Breast epithelium (tissue), 4 donors: ENCODE measurements at regions not wholly inside any gene's neighbourhood (a gene's known extent, or its start where the extent isn't known, plus 50 kb on each side); places are given as distances from the start of the nearest gene placed in this dataset.

ENCODE experiments used
- DNase-seq, 2 donors: peaks; one replicate each; pipeline ENCODE4 v3.0.0-alpha.2; 2019; ENCODE audit warnings: low spot score in 2 of 2
- H3K27ac ChIP-seq, 2 donors: fragments of 200-600 bp; sonication (generic) in 1 of 2; one replicate each; pipeline ENCODE4 v1.5.1; 2016 to 2019; ENCODE audit warnings: mild to moderate bottlenecking in 1 of 2
- H3K27me3 ChIP-seq, 2 donors: fragments of 200-600 bp; sonication (generic) in 1 of 2; one replicate each; pipeline versions ENCODE4 v1.5.1 to v1.6.0; 2017 to 2019; ENCODE audit warnings: control low read depth in 1 of 2, mild to moderate bottlenecking in 1 of 2
- H3K36me3 ChIP-seq: fragments of 200-600 bp; one replicate; pipeline ENCODE4 v1.5.1; 2019
- H3K4me1 ChIP-seq, 2 donors: fragments of 200-600 bp; sonication (generic); one replicate each; pipeline ENCODE4 v1.5.1; 2016 to 2019; ENCODE audit warnings: control low read depth in 1 of 2
- H3K4me3 ChIP-seq, 3 donors: fragments of 200-600 bp; sonication (generic); 1 replicate in 2 of 3; 2 replicates in 1 of 3; pipeline ENCODE4 v1.5.1; 2016 to 2019; ENCODE audit warnings: mild to moderate bottlenecking in 3 of 3, moderate library complexity in 2 of 3
- H3K9me3 ChIP-seq, 2 donors: fragments of 200-600 bp; sonication (generic) in 1 of 2; one replicate each; pipeline ENCODE4 v1.5.1; 2016 to 2019; ENCODE audit warnings: control low read depth in 1 of 2
- CTCF ChIP-seq, 3 donors: fragments of 450-650 bp; IDR thresholded peaks; one replicate each; pipeline ENCODE4 v1.5.1; 2016 to 2017; ENCODE audit warnings: antibody characterized with exemption in 3 of 3, mild to moderate bottlenecking in 3 of 3, moderate library complexity in 3 of 3
- POLR2A ChIP-seq: fragments of 450-650 bp; IDR thresholded peaks from one replicate; pipeline ENCODE4 v1.6.1; 2016; ENCODE audit warnings: antibody characterized with exemption, mild to moderate bottlenecking, moderate library complexity
- POLR2AphosphoS5 ChIP-seq, 3 donors: sonication (generic); formaldehyde crosslinking; IDR thresholded peaks; one replicate each; pipeline ENCODE4 v1.6.1; 2017; ENCODE audit warnings: antibody characterized with exemption in 3 of 3
- intact Hi-C: fragments of 100-400 bp; cut with DNase I; formaldehyde crosslinking; loops from one replicate; pipeline ENCODE4 v1.15.1; 2023; ENCODE audit warnings: low total_unique reads

GRCh38 chr20:48281501-48281900 lies 496.2 kb upstream of the SULF2 start:
- H3K36me3 ChIP-seq: no peaks in the 10 kb centered on the region
- TF ChIP-seq CTCF (IDR thresholded peaks at IDR 0.05) (no peak), POLR2A (no peak), POLR2AphosphoS5 (IDR thresholded peaks at IDR 0.05) (no peak)
- H3K4me1 ChIP-seq: no peaks in the 10 kb centered on the region
- H3K27me3 ChIP-seq: no peaks in the 10 kb centered on the region
- H3K27ac ChIP-seq: no peak overlapping the region
- no peaks in the 10 kb centered on the region for H3K9me3 ChIP-seq
- intact Hi-C loops: no loop called here
- DNase-seq: no peak
- H3K4me3 ChIP-seq: no peak overlapping the region

GRCh38 chr20:48278961-48279481 lies 493.7 kb upstream of the SULF2 start:
- Histone ChIP-seq H3K4me1 (no peaks in the 10 kb centered on the region), H3K9me3 (no peaks in the 10 kb centered on the region), H3K36me3 (no peaks in the 10 kb centered on the region), H3K4me3 (no peak overlapping the region), H3K27me3 (no peaks in the 10 kb centered on the region), H3K27ac (no peak overlapping the region)
- TF ChIP-seq POLR2AphosphoS5 (IDR thresholded peaks at IDR 0.05) (no peak), CTCF (IDR thresholded peaks at IDR 0.05) (no peak), POLR2A (no peak)
- no peak for DNase-seq
- intact Hi-C loops: no loop called here

- H3K4me3 ChIP-seq: no peak overlapping the region
- DNase-seq: no peak
- no peaks in the 10 kb centered on the region for H3K4me1 ChIP-seq
- no peak overlapping the region for H3K27ac ChIP-seq
- H3K36me3 ChIP-seq: no peaks in the 10 kb centered on the region
- no peak for TF ChIP-seq CTCF (IDR thresholded peaks at IDR 0.05)
- TF ChIP-seq POLR2AphosphoS5 (IDR thresholded peaks at IDR 0.05): no peak
- TF ChIP-seq POLR2A: no peak
- H3K27me3 ChIP-seq: no peaks in the 10 kb centered on the region
- intact Hi-C loops: no loop called here
- no peaks in the 10 kb centered on the region for H3K9me3 ChIP-seq
Observed at GRCh38 chr20:48277266-48277665, 492.0 kb upstream of the SULF2 start.

- no peaks in the 10 kb centered on the region for H3K27me3 ChIP-seq
- H3K36me3 ChIP-seq: no peaks in the 10 kb centered on the region
- no peak for DNase-seq
- no peak overlapping the region for H3K4me3 ChIP-seq
- H3K27ac ChIP-seq: no peak overlapping the region
- intact Hi-C loops: no loop called here
- no peaks in the 10 kb centered on the region for H3K9me3 ChIP-seq
- TF ChIP-seq POLR2AphosphoS5 (IDR thresholded peaks at IDR 0.05) (no peak), POLR2A (no peak), CTCF (IDR thresholded peaks at IDR 0.05) (no peak)
- no peaks in the 10 kb centered on the region for H3K4me1 ChIP-seq
Observed at GRCh38 chr20:48276021-48276342, 490.7 kb upstream of the SULF2 start.

GRCh38 chr20:48275286-48276020 lies 490.2 kb upstream of the SULF2 start:
- no peak for DNase-seq
- H3K27me3 ChIP-seq: no peaks in the 10 kb centered on the region
- TF ChIP-seq CTCF (IDR thresholded peaks at IDR 0.05): no peak
- no peaks in the 10 kb centered on the region for H3K4me1 ChIP-seq
- no peak overlapping the region for H3K27ac ChIP-seq
- H3K4me3 ChIP-seq: no peak overlapping the region
- no peaks in the 10 kb centered on the region for H3K9me3 ChIP-seq
- no peaks in the 10 kb centered on the region for H3K36me3 ChIP-seq
- intact Hi-C loops: no loop called here
